Esophagus squamous epithelium (tissue), 5 donors: ENCODE measurements at regions not wholly inside any gene's neighbourhood (a gene's known extent, or its start where the extent isn't known, plus 50 kb on each side); places are given as distances from the start of the nearest gene placed in this dataset.
"Not testable (repeated sequence)": the region's sequence is repeated elsewhere in the genome, so short reads cannot be mapped to it uniquely, and the experiment has no call there.

Source experiments
- DNase-seq: peaks from one replicate; lab custom pipeline; 2025; lab: John Stamatoyannopoulos, UW
- H3K27ac ChIP-seq, 4 donors: fragments of 200-600 bp; sonication (generic); one replicate each; pipeline ENCODE4 v1.5.1; 2016 to 2019; ENCODE audit warnings: mild to moderate bottlenecking in 1 of 4
- H3K27me3 ChIP-seq, 4 donors: fragments of 200-600 bp; sonication (generic); 1 replicate in 3 of 4; 2 replicates in 1 of 4; pipeline versions ENCODE4 v1.5.1 to v1.6.0; 2017 to 2021; ENCODE audit warnings: antibody characterized with exemption in 1 of 4
- H3K36me3 ChIP-seq, 3 donors: fragments of 200-600 bp; sonication (generic); one replicate each; pipeline ENCODE4 v1.5.1; 2016 to 2019
- H3K4me1 ChIP-seq, 3 donors: fragments of 200-600 bp; sonication (generic); one replicate each; pipeline ENCODE4 v1.5.1; 2017 to 2019
- H3K4me3 ChIP-seq, 4 donors: fragments of 200-600 bp; sonication (generic); 1 replicate in 3 of 4; 2 replicates in 1 of 4; pipeline ENCODE4 v1.5.1; 2016 to 2019; ENCODE audit warnings: mild to moderate bottlenecking in 2 of 4, moderate library complexity in 1 of 4
- H3K9me3 ChIP-seq, 3 donors: fragments of 200-600 bp; sonication (generic); one replicate each; pipeline ENCODE4 v1.5.1; 2016 to 2019
- POLR2A ChIP-seq, 4 donors: fragments of 450-650 bp; IDR thresholded peaks; one replicate each; pipeline ENCODE4 v1.6.1; 2017; ENCODE audit warnings: antibody characterized with exemption in 4 of 4, mild to moderate bottlenecking in 4 of 4, moderate library complexity in 3 of 4
- WGBS, 2 donors: methylation state at CpG; one replicate each; pipeline ENCODE4 v1.1.5; 2018; 5-methylcytosine and 5-hydroxymethylcytosine counted together
- intact Hi-C: fragments of 100-400 bp; cut with DNase I; formaldehyde crosslinking; loops from one replicate; pipeline ENCODE4 v1.15.0; 2022
- TF ChIP-seq, protein P1 (sequence below), 6 experiments: fragments of 450-650 bp in 4 of 6; fragments of 200-600 bp in 2 of 6; sonication (generic) in 2 of 6; IDR thresholded peaks; one replicate each; pipeline ENCODE4 v1.5.1; 2016 to 2019; ENCODE audit warnings: antibody characterized with exemption in 6 of 6, mild to moderate bottlenecking in 4 of 6, moderate library complexity in 4 of 6
- donor health status: DM: yes; HTN: yes; CAD: no.

DNA sequence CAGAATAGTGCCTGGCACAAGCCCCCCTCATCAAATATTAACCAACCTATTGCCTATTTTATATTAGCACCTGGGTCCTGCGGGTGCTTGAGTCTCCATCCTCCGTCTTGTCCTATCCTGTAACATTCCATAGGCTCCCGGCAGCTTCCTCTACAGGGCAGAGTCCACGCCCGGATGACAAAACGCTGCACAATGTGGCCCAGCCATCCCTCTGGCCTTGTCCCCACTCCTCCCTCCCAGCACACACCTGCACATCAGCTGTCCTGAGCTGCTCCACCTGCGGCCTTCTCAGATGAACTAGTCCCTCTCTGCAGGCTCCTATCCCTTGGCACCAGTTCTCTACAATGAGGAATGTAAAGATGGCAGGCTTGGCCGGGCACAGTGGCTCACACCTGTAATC, 153.5 kb upstream of the PDE1C start:
- Histone ChIP-seq H3K27ac (no peak overlapping the region), H3K36me3 (no peaks in the 10 kb centered on the region), H3K27me3 (no peaks in the 10 kb centered on the region), H3K4me3 (no peak overlapping the region), H3K4me1 (no peaks in the 10 kb centered on the region), H3K9me3 (peaks cover 0 to 8% (median 8%) of the 10 kb centered on the region in 3 donors)
- intact Hi-C loops, result loop anchor here (10.0 kb wide), 1 partner anchor 251 kb away; no protein-coding TSS in a partner anchor
- 61 to 77% methylated on average over 7 to 8 of the region's 8 CpGs for WGBS, 2 donors
- no peak for TF ChIP-seq POLR2A (IDR thresholded peaks at IDR 0.05)
- TF ChIP-seq, protein P1, sequence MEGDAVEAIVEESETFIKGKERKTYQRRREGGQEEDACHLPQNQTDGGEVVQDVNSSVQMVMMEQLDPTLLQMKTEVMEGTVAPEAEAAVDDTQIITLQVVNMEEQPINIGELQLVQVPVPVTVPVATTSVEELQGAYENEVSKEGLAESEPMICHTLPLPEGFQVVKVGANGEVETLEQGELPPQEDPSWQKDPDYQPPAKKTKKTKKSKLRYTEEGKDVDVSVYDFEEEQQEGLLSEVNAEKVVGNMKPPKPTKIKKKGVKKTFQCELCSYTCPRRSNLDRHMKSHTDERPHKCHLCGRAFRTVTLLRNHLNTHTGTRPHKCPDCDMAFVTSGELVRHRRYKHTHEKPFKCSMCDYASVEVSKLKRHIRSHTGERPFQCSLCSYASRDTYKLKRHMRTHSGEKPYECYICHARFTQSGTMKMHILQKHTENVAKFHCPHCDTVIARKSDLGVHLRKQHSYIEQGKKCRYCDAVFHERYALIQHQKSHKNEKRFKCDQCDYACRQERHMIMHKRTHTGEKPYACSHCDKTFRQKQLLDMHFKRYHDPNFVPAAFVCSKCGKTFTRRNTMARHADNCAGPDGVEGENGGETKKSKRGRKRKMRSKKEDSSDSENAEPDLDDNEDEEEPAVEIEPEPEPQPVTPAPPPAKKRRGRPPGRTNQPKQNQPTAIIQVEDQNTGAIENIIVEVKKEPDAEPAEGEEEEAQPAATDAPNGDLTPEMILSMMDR (IDR thresholded peaks at IDR 0.05), result no peak
- no peak for DNase-seq

DNA sequence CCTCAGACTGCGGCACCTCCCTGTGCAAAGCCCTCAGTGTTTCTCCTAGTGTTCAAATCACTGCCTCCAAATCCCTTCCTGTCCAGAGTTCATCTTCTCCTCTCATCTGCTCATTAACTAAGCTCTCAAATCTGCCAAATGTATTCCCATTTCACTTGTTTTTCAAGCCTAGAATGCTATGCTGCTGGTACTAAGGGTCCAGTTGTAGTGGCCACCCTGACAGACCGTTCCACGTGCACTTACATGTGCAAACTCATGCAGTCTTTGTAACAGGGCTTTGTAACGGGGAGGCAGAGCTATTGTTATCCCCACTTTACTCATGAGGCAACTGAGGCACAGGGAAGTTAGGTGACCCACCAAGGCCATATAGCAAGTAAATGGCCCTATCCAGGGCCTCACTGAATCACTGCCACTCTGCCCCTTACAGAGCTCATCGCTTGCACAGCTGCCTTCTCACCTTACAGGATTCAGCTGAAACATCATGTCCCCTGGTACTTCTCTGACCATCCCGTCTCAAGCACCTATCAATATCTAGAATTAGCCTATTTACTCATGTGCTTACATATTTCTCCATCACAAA, 153.0 kb upstream of the PDE1C start:
- 80 to 89% methylated on average over 5 to 6 of the region's 6 CpGs for WGBS, 2 donors
- Histone ChIP-seq H3K36me3 (no peaks in the 10 kb centered on the region), H3K27ac (no peak overlapping the region), H3K27me3 (no peaks in the 10 kb centered on the region), H3K4me1 (no peaks in the 10 kb centered on the region), H3K9me3 (peaks cover 0 to 8% (median 8%) of the 10 kb centered on the region in 3 donors), H3K4me3 (no peak overlapping the region)
- no peak for TF ChIP-seq POLR2A (IDR thresholded peaks at IDR 0.05)
- TF ChIP-seq, protein P1 (IDR thresholded peaks at IDR 0.05), result no peak
- intact Hi-C loops, result loop anchor here (10.0 kb wide), 1 partner anchor 252 kb away; no protein-coding TSS in a partner anchor
- DNase-seq, result no peak

DNA sequence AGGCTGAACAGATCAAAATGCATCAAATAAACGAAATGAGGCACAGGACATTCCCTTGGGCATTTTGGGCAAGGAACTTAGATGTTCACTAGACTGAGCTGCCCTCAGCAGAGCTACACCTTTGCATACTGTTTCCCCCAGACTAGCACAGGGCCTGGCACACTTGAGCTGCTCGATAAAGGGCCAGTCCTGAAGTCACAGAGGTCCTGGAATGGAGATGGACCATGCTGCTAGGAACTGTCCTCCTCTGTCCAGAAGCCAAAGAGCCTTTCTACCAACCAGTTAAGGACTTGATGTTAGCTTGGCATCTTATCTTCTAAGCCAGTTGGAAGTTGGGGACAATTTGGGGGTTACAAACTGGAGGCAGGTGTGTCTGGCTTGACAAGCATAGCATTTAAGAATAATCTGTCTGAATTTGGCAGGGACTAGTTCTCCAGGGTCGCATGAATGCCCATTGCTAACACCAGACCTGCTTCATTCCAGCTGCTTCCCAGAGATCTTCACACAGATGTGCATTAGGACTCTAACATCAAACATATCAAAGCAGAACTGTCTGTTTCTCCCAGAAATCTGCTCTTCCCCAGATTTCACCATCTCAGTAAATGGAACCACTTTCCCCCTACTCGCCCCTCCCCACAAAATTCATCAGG, 152.2 kb upstream of the PDE1C start:
- DNase-seq, result no peak
- Histone ChIP-seq H3K4me1 (no peaks in the 10 kb centered on the region), H3K4me3 (no peak overlapping the region), H3K36me3 (no peaks in the 10 kb centered on the region), H3K9me3 (peaks cover 0 to 2% (median 0%) of the 10 kb centered on the region in 3 donors), H3K27me3 (no peaks in the 10 kb centered on the region), H3K27ac (no peak overlapping the region)
- intact Hi-C loops, result loop anchor here (10.0 kb wide), 1 partner anchor 252 kb away; no protein-coding TSS in a partner anchor
- TF ChIP-seq, protein P1 (IDR thresholded peaks at IDR 0.05), result no peak
- TF ChIP-seq POLR2A (IDR thresholded peaks at IDR 0.05), result no peak
- WGBS, 2 donors, result 47 to 60% methylated on average over 3 to 4 of the region's 4 CpGs

DNA sequence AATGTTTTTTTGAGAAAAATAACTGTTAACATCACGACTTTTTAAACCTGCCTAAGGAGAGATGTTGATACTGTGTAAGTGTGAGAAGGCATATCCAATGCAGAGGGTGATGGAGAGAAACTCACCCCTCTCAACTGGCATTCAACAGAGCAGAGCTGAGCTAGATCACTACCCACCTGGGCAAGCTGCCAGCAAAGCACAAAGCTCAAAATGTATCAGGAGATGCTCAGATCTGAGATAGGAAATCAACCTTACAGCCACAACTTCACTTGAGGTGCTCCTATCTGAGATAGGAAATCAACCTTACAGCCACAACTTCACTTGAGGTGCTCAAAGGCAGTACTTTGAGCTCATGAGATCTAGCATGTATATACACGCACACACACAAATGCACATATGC, 151.5 kb upstream of the PDE1C start:
- DNase-seq, result no peak
- H3K36me3 ChIP-seq, result no peaks in the 10 kb centered on the region
- H3K9me3 ChIP-seq, result no peaks in the 10 kb centered on the region
- intact Hi-C loops, result loop anchor here (10.0 kb wide), 1 partner anchor 253 kb away; no protein-coding TSS in a partner anchor
- no peaks in the 10 kb centered on the region for H3K4me1 ChIP-seq
- H3K27ac ChIP-seq, result no peak overlapping the region
- H3K4me3 ChIP-seq, result no peak overlapping the region
- TF ChIP-seq, protein P1 (IDR thresholded peaks at IDR 0.05), result no peak
- TF ChIP-seq POLR2A (IDR thresholded peaks at IDR 0.05), result no peak
- no peaks in the 10 kb centered on the region for H3K27me3 ChIP-seq
- 64 to 80% methylated on average over 2 of the region's 2 CpGs for WGBS, 2 donors

DNA sequence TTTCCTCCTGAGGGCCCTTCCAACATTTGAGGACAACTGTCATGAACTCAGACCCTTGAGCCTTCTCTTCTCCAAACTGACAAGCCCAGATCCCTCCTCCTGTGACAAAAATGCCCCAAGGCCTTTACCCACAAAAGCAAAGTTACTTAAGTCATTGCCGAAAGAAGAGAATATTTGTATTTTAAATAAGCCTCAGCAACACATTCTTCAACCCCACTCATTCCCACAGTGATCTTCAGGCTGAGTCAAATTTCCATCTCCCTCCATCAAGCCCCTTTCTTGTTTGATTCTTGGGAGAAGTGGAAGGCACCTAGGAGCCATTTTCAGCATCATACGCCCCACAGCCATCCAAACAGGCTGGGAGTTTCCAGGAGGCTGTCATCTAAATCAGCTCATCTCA, 150.8 kb upstream of the PDE1C start:
- 78 to 90% methylated on average over 2 of the region's 2 CpGs for WGBS, 2 donors
- Histone ChIP-seq H3K4me1 (no peaks in the 10 kb centered on the region), H3K27me3 (no peaks in the 10 kb centered on the region), H3K27ac (no peak overlapping the region), H3K4me3 (no peak overlapping the region), H3K36me3 (no peaks in the 10 kb centered on the region), H3K9me3 (no peaks in the 10 kb centered on the region)
- DNase-seq, result no peak
- TF ChIP-seq POLR2A (IDR thresholded peaks at IDR 0.05), result no peak
- TF ChIP-seq, protein P1 (IDR thresholded peaks at IDR 0.05), result no peak
- intact Hi-C loops, result loop anchor here (10.0 kb wide), 1 partner anchor 254 kb away; no protein-coding TSS in a partner anchor

DNA sequence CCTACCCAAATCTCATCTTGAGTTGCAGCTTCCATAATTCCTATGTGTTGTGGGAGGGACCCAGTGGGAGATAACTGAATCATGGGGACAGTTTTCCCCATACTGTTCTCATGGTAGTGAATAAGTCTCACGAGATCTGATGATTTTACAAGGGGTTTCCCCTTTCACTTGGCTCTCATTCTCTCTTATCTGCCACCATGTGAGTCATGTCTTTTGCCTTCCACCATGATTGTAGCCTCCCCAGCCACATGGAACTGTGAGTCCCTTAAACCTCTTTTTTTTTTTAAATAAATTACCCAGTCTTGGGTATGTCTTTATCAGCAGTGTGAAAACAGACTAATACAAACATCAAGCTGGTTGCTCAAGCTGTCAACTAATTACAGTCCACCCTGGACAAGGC, 149.6 kb upstream of the PDE1C start:
- not testable (repeated sequence) for H3K9me3 ChIP-seq, DNase-seq, H3K4me3 ChIP-seq, H3K4me1 ChIP-seq, H3K36me3 ChIP-seq, H3K27ac ChIP-seq, H3K27me3 ChIP-seq
- 18 to 27% methylated on average over 1 of the region's 1 CpG for WGBS, 2 donors
- intact Hi-C loops, result loop anchor here (10.0 kb wide), 1 partner anchor 255 kb away; no protein-coding TSS in a partner anchor
